ENCODE measurements at regions not wholly inside any gene's neighbourhood (a gene's known extent, or its start where the extent isn't known, plus 50 kb on each side); places are given as distances from the start of the nearest gene placed in this dataset.
A peak's percentile ranks its signal among the peaks of the same experiment; 100 is the strongest.

GRCh38 chr7:131625817-131626372 is 69.5 kb upstream of the PODXL start:
- TF ChIP-seq CTCF (IDR thresholded peaks at IDR 0.05) (peak in 1 of 4 experiments; percentile 9), POLR2A (IDR thresholded peaks at IDR 0.05) (no peak)
